Upper lobe of left lung (tissue), 6 donors: ENCODE measurements at regions not wholly inside any gene's neighbourhood (a gene's known extent, or its start where the extent isn't known, plus 50 kb on each side); places are given as distances from the start of the nearest gene placed in this dataset.

Source experiments
- ATAC-seq, 2 donors: fragments of 200-7000 bp; cut with Tn5 transposase; one replicate each; pipeline ENCODE4 v1.9.1; 2022; ENCODE audit warnings: mild to moderate bottlenecking in 2 of 2, moderate library complexity in 2 of 2; ENCODE audit not compliant: low FRiP score in 2 of 2
- DNase-seq, 2 donors: peaks; one replicate each; pipeline ENCODE4 v3.0.0-alpha.2; 2019 to 2020
- H3K27ac ChIP-seq, 4 donors: fragments of 200-600 bp; sonication (generic); one replicate each; pipeline ENCODE4 v1.5.1; 2016 to 2019
- H3K27me3 ChIP-seq, 4 donors: fragments of 200-600 bp; sonication (generic); one replicate each; pipeline ENCODE4 v1.5.1; 2017 to 2019
- H3K36me3 ChIP-seq, 4 donors: fragments of 200-600 bp; sonication (generic); one replicate each; pipeline ENCODE4 v1.5.1; 2016 to 2019
- H3K4me1 ChIP-seq, 4 donors: fragments of 200-600 bp; sonication (generic); one replicate each; pipeline ENCODE4 v1.5.1; 2018 to 2019
- H3K4me3 ChIP-seq, 4 donors: fragments of 200-600 bp; sonication (generic); one replicate each; pipeline ENCODE4 v1.5.1; 2017 to 2019; ENCODE audit warnings: mild to moderate bottlenecking in 2 of 4, moderate library complexity in 1 of 4
- H3K9me3 ChIP-seq, 4 donors: fragments of 200-600 bp; sonication (generic); one replicate each; pipeline ENCODE4 v1.5.1; 2018 to 2019
- CTCF ChIP-seq, 6 experiments: fragments of 450-650 bp in 4 of 6; fragments of 200-600 bp in 2 of 6; sonication (generic) in 2 of 6; IDR thresholded peaks; one replicate each; pipeline ENCODE4 v1.5.1; 2016 to 2019; ENCODE audit warnings: antibody characterized with exemption in 6 of 6
- EP300 ChIP-seq, 4 donors: sonication (generic); formaldehyde crosslinking; IDR thresholded peaks; one replicate each; pipeline ENCODE4 v1.5.1; 2017; ENCODE audit warnings: antibody characterized with exemption in 4 of 4, control low read depth in 2 of 4
- POLR2A ChIP-seq, 4 donors: fragments of 450-650 bp; IDR thresholded peaks; one replicate each; pipeline ENCODE4 v1.5.1; 2016 to 2017; ENCODE audit warnings: antibody characterized with exemption in 4 of 4, mild to moderate bottlenecking in 2 of 4
- POLR2AphosphoS5 ChIP-seq, 2 donors: sonication (generic); formaldehyde crosslinking; IDR thresholded peaks; one replicate each; pipeline ENCODE4 v1.5.1; 2017; ENCODE audit warnings: antibody characterized with exemption in 2 of 2
- WGBS, 2 donors: methylation state at CpG; one replicate each; pipeline ENCODE4 v1.1.5; 2017 to 2018; 5-methylcytosine and 5-hydroxymethylcytosine counted together
- donor health status: DM: no; HTN: no; CAD: no; lungs with moderate emphysema.
- donor health status: DM: no; HTN: yes; CAD: no; lungs with severe emphysema.

- no peaks in the 10 kb centered on the region for H3K36me3 ChIP-seq
- H3K4me1 ChIP-seq = no peaks in the 10 kb centered on the region
- no peak overlapping the region for H3K27ac ChIP-seq
- no peak for DNase-seq
- 78 to 81% methylated on average over 2 of the region's 2 CpGs for WGBS, 2 donors
- H3K9me3 ChIP-seq = no peaks in the 10 kb centered on the region
- ATAC-seq = no peak
- H3K27me3 ChIP-seq = no peaks in the 10 kb centered on the region
- TF ChIP-seq EP300 (IDR thresholded peaks at IDR 0.05) (no peak), POLR2A (IDR thresholded peaks at IDR 0.05) (no peak), POLR2AphosphoS5 (IDR thresholded peaks at IDR 0.05) (no peak), CTCF (IDR thresholded peaks at IDR 0.05) (no peak)
- no peak overlapping the region for H3K4me3 ChIP-seq
These were observed 1066.0 kb downstream of the AGBL1 start for GRCh38 chr15:87145696-87146095.

- ATAC-seq = no peak
- Histone ChIP-seq H3K27ac (no peak overlapping the region), H3K27me3 (no peaks in the 10 kb centered on the region), H3K4me1 (no peaks in the 10 kb centered on the region), H3K9me3 (no peaks in the 10 kb centered on the region), H3K36me3 (no peaks in the 10 kb centered on the region), H3K4me3 (no peak overlapping the region)
- DNase-seq = no peak
- TF ChIP-seq POLR2A (IDR thresholded peaks at IDR 0.05) (no peak), CTCF (IDR thresholded peaks at IDR 0.05) (no peak), POLR2AphosphoS5 (IDR thresholded peaks at IDR 0.05) (no peak), EP300 (IDR thresholded peaks at IDR 0.05) (no peak)
- WGBS, 2 donors = 4 to 37% methylated on average over 1 of the region's 1 CpG
These were observed 1065.1 kb downstream of the AGBL1 start for GRCh38 chr15:87144775-87145174.

GRCh38 chr15:87142096-87142495 lies 1062.4 kb downstream of the AGBL1 start:
- no peak overlapping the region for H3K4me3 ChIP-seq
- DNase-seq = no peak
- no peaks in the 10 kb centered on the region for H3K36me3 ChIP-seq
- no peaks in the 10 kb centered on the region for H3K9me3 ChIP-seq
- TF ChIP-seq CTCF (IDR thresholded peaks at IDR 0.05) (no peak), POLR2AphosphoS5 (IDR thresholded peaks at IDR 0.05) (no peak), POLR2A (IDR thresholded peaks at IDR 0.05) (no peak), EP300 (IDR thresholded peaks at IDR 0.05) (no peak)
- no peaks in the 10 kb centered on the region for H3K4me1 ChIP-seq
- no peak for ATAC-seq
- no peaks in the 10 kb centered on the region for H3K27me3 ChIP-seq
- H3K27ac ChIP-seq = no peak overlapping the region

GRCh38 chr15:87135109-87135508 lies 1055.4 kb downstream of the AGBL1 start:
- H3K27ac ChIP-seq = no peak overlapping the region

More at GRCh38 chr15:87135109-87135508, 1055.4 kb downstream of the AGBL1 start:
- no peaks in the 10 kb centered on the region for H3K36me3 ChIP-seq
- ATAC-seq (no peak), DNase-seq (no peak)
- H3K4me3 ChIP-seq = no peak overlapping the region
- H3K4me1 ChIP-seq = no peaks in the 10 kb centered on the region
- H3K9me3 ChIP-seq = no peaks in the 10 kb centered on the region
- TF ChIP-seq EP300 (IDR thresholded peaks at IDR 0.05) = no peak
- TF ChIP-seq POLR2A (IDR thresholded peaks at IDR 0.05) = no peak
- TF ChIP-seq CTCF (IDR thresholded peaks at IDR 0.05) = no peak
- TF ChIP-seq POLR2AphosphoS5 (IDR thresholded peaks at IDR 0.05) = no peak
- no peaks in the 10 kb centered on the region for H3K27me3 ChIP-seq
